ENCODE measurements at regions not wholly inside any gene's neighbourhood (a gene's known extent, or its start where the extent isn't known, plus 50 kb on each side); places are given as distances from the start of the nearest gene placed in this dataset.
"Not testable (repeated sequence)": the region's sequence is repeated elsewhere in the genome, so short reads cannot be mapped to it uniquely, and the experiment has no call there.

DNA sequence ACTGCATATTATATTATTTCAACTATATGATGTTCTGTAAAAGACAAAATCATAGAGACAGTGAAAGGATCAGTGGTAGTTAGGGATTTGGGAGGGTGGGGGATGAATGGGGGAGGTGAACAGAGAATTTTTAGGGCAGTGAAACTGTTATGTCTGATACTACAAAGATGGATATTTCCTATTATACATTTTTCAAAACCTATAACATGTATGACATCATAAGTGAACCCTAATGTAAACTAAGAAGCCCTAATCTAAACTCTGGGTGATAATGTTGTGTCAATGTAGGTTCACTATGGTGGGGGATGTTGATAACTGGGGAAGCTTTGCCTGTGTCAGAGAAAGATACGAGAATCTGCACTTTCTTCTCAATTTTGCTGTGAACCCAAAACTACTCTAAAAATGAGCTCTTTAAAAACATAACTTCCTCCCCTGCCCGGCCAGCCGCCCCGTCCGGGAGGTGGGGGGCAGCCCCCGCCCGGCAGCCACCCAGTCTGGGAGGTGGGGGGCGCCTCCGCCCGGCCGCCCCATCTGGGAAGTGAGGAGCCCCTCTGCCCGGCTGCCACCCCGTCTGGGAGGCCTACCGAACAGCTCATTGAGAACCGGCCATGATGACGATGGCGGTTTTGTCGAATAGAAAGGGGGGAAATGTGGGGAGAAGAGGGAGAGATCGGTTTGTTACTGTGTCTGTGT lies 234.4 kb downstream of the RPIA start:
- no peak for DNase-seq (ENCODE audit: low spot score)

DNA sequence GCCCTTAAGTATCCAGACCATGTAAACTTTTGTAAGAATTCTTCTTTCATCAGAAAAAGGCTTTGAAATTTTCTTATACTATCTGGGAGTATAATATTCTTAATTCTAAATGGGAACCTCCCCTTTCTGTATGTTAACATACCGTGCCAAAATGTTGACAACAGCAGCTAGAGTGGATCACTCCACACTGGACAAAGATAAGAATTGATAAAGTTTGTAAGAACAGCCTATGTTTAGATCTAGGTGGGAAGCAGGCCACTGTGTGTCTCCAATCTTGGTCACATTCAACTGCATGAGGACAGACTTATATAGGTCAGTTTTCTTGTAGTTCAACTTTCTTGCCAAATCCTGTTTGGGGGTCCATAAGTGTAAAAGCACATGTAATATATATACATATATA lies 235.7 kb downstream of the RPIA start:
- no peak for DNase-seq (ENCODE audit: low spot score)

DNA sequence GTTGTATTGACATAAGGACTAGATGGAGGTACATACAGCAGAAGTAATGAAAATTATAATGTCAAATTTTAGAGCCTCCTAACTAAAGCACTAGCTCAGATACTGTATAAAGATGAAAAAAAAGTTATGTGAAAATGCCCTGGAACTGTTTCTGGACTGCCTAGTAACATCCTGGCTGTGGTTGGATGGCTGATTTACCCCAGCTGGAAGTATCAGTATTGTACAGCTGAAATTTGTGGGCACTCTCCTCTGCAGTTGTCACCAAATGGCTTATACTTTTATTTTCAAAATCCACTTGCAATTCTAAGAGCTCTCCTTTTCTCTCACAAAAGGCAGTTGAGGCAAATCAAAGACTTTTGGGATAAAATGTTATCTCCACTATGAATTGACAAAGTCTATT lies 239.2 kb downstream of the RPIA start:
- no peak for DNase-seq (ENCODE audit: low spot score)

GRCh38 chr2:88932686-88933085 lies 241.2 kb downstream of the RPIA start:
- no peak for DNase-seq (ENCODE audit: low spot score)

DNA sequence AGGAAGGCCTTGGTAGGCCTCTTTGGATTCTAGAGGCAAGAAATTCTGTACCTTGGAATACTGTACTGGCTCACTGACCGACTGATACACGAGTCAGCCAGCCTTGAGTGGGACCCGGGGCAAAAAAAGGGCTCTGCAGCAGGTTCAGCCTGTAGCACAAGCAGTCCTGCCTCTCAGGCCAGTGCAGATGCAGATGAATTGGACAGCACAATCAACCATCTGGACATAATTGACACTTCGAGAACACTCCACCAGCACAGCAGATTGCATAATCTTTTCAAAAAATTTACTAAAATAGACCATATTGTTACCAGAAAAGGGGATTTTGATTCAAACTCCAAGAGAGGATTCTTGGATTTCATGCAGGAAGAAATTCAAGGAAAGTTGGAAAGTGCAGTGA lies 241.6 kb downstream of the RPIA start:
- no peak for DNase-seq (ENCODE audit: low spot score)

DNA sequence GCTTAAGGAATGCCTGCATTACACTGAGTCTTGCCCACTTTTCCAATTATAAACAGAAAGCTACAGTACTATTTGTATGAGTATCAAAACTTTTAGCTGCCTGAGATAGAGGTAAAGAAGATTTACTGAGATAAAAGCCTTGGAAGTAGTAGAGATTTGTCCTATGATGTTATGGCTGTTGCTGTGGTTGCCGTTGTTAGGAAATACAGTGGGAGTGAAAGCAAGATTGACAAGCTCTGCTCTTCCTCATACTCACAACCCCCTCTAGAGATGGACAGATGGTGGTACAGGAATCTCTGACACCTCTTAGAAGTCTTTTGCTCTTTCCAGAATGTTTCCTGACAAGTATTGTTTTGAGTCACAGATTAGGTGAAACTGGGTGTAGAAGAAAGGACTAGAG lies 242.5 kb downstream of the RPIA start:
- no peak for DNase-seq (ENCODE audit: low spot score)

- DNase-seq (ENCODE audit: low spot score) = not testable (repeated sequence)
Measured at GRCh38 chr2:88941178-88941577, 249.7 kb downstream of the RPIA start.

GRCh38 chr2:88942798-88943197 lies 251.3 kb downstream of the RPIA start:
- no peak for DNase-seq (ENCODE audit: low spot score)

- no peak for DNase-seq (ENCODE audit: low spot score)
Measured at GRCh38 chr2:88949336-88949735, 257.9 kb downstream of the RPIA start.

DNA sequence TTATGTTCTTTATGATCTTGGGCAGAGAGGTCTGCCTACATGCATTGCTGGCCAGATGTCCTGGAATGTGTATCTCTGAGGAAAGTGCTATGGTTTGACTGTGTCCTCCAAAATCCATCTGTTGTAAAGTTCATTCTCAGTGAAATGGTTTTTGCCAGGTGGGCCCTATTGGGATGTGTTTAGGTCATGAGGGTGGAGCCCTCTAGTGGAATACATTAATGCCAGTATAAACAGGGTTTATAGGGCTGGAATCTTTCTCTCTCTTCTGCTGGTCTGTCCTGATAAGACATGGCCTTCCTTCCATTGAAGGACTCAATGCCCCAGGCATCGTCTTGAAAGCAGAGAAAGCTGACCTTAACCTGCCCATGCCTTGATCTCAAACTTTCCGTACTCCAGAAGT lies 258.5 kb downstream of the RPIA start:
- DNase-seq (ENCODE audit: low spot score) = no peak

DNA sequence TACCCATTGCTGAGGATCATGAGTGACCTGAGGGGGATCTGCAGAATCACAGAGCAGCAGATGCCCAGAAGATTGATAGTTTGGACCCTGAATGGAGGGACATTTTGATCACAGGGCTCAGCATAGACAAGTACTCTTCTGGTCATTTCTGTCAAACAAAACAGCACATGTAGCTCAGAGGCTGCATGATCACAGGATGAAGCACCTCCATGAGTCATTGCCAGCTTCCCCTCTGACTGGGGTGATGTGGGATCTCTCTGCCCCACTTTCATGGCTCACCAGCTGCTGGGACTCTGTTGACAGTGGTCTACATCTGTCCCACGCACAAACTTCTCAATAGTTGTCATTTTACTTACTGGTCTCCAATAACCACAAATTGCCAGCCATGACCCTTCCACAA lies 264.1 kb downstream of the RPIA start:
- no peak for DNase-seq (ENCODE audit: low spot score)

GRCh38 chr2:88959480-88960204 lies 268.2 kb downstream of the RPIA start:
- DNase-seq (ENCODE audit: low spot score) = no peak

DNA sequence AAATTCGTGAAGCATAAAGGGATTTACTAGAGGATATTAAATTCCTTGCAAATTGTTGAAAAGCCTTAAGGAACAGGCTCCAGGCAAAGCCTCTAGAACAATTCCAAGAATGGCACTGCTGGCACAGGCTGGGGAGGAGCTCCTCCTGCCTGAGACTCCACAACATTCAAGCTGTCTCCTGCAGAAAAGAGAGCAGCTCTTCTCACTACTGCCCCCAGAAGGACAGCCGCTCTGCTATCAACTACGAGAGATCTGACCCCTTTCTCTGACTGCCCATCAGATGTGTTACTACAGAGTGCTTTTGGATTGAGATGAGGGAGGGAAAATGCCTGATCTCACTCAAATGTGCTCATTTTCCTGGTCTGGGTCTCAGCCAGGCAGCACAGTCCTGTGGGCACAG lies 269.9 kb downstream of the RPIA start:
- not testable (repeated sequence) for DNase-seq (ENCODE audit: low spot score)

DNA sequence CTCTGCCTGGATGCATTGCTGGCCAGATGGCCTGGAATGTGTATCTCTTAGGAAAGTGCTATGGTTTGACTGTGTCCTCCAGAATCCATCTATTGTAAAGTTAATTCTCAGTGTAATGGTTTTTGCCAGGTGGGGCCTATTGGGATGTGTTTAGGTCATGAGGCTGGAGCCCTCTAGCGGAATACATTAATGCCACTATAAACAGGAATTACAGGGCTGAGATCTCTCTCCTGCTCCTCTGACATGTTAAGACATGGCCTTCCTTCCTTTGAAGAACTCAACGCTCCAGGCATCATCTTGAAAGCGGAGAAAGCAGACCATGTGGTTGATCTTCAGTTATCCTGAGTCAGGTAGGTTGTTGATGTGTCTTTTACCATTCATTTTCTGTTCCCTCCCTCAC lies 276.4 kb downstream of the RPIA start:
- no peak for DNase-seq (ENCODE audit: low spot score)

GRCh38 chr2:88978011-88978410 lies 286.5 kb downstream of the RPIA start:
- not testable (repeated sequence) for DNase-seq (ENCODE audit: low spot score)

DNA sequence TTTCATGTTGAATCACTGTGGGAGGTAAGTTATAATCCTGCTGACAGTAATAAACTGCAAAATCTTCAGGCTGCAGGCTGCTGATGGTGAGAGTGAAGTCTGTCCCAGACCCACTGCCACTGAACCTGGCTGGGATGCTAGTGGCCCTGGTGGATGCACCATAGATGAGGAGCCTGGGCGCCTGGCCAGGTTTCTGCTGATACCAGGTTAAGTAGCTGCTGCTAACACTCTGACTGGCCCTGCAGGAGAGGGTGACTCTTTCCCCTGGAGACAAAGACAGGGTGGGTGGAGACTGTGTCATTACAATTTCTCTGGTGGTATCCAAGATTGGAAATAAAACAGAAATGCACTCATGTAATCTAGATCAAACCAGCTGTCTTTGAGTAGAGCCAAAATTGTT lies 287.0 kb downstream of the RPIA start:
- not testable (repeated sequence) for DNase-seq (ENCODE audit: low spot score)

GRCh38 chr2:88984079-88984478 lies 292.6 kb downstream of the RPIA start:
- DNase-seq (ENCODE audit: low spot score) = not testable (repeated sequence)

GRCh38 chr2:88986721-88987330 lies 295.4 kb downstream of the RPIA start:
- DNase-seq (ENCODE audit: low spot score) = not testable (repeated sequence)

DNA sequence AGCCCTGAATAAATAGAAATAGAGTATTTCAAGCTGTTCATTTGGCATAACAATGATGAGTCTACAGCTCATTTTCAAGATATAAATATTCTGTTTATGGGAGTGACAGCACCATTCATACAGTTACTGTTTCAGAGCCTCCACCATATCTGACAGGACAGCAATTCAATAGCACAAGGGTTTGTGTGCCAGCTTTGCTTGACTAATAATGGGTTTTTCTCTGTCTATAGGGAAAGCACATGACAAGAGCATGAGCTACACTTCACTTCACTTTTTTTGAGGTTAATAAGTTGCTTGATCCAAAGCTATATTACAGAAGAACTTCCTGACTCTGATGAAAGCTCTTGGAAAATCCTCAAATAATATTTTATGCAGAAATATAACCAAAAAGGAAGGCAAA lies 297.1 kb downstream of the RPIA start:
- DNase-seq (ENCODE audit: low spot score) = not testable (repeated sequence)

- DNase-seq (ENCODE audit: low spot score) = not testable (repeated sequence)
Measured at GRCh38 chr2:88992819-88993218, 301.3 kb downstream of the RPIA start.

DNA sequence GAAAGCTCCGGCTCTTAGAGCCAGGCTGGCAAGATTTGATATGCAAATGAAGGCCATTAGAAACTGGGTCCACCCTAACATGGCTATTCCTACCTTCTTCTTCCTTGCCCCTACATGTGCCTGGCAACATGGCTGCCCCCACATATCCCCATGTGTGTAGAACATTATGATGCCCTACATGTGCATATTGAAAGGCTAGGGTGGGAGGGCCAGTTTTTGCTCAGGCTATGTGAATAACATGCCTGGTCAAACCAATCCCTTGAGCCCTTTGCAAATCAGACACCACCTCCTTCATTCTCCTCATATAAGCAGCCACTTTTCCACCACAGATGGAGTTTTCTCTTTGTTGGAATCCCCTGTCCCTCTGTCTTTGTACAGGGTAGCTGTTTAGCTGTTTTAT lies 303.4 kb downstream of the RPIA start:
- not testable (repeated sequence) for DNase-seq (ENCODE audit: low spot score)

DNA sequence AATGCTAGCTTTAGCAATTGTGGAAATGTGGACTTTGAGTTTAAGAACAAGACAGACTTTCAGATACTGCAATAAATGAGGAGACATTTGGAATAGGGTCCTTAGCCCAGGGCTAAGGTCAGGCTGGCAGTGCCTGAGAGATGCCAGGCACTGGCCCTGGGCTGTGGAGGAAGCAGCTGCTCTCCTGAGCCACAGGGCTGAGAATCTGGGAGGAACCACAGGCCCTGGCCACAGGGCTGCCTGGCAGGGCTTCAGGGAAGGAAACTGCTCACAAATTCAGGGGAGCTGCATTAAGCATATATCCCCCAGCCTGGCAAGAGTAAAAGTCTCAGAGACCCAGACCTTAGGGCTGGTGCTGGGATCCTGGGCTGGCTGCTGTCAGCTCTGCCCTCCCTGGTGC lies 305.1 kb downstream of the RPIA start:
- not testable (repeated sequence) for DNase-seq (ENCODE audit: low spot score)

DNA sequence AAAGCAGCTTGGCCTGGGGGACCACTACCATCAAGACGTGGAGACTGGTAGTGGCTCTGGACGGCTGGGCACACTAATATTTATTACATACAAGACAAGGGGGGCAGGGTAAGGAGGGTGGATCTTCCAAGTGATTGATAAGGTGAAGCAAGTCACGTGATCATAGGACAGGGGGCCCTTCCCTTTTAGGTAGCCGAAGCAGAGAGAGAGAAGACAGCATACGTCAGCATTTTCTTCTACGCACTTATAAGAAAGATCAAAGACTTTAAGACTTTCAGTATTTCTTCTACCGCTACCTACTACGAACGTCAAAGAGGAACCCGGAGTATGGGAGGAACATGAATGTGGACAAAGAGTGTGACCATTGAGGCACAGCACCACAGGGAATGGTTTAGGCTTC lies 307.9 kb downstream of the RPIA start:
- no peak for DNase-seq (ENCODE audit: low spot score)

Data from AG08396 (cell line).